AG08395 (cell line): ENCODE measurements at regions not wholly inside any gene's neighbourhood (a gene's known extent, or its start where the extent isn't known, plus 50 kb on each side); places are given as distances from the start of the nearest gene placed in this dataset.
"Not testable (repeated sequence)": the region's sequence is repeated elsewhere in the genome, so short reads cannot be mapped to it uniquely, and the experiment has no call there.

Experiments used
- DNase-seq: peaks from one replicate; pipeline ENCODE4 v3.0.0; 2012; ENCODE audit warnings: mixed read lengths, low spot score

DNA sequence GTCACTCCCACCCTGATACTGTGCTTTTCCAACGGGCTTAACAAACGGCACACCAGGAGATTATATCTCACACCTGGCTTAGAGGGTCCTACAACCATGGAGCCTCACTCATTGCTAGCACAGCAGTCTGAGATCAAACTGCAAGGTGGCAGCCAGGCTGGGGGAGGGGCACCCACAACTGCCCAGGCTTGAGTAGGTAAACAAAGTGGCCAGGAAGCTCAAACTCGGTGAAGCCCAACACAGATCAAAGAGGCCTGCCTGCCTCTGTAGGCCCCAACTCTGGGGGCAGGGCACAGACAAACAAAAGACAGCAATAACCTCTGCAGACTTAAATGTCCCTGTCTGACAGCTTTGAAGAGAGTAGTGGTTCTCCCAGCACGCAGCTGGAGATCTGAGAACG, 1022.6 kb downstream of the RAB28 start:
- DNase-seq, result not testable (repeated sequence)

DNA sequence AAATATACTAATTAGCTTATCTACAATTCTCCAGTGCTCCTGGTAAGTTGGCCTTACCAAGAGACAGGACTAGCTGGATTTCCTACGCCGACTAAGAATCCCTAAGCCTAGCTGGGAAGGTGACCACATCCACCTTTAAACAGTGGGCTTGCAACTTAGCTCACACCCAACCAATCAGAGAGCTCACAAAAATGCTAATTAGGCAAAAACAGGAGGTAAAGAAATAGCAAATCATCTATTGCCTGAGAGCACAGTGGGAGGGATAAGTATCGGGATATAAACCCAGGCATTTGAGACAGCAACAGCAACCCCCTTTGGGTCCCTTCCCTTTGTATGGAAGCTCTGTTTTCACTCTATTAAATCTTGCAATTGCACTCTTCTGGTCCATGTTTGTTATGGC, 1025.0 kb downstream of the RAB28 start:
- DNase-seq, result no peak

DNA sequence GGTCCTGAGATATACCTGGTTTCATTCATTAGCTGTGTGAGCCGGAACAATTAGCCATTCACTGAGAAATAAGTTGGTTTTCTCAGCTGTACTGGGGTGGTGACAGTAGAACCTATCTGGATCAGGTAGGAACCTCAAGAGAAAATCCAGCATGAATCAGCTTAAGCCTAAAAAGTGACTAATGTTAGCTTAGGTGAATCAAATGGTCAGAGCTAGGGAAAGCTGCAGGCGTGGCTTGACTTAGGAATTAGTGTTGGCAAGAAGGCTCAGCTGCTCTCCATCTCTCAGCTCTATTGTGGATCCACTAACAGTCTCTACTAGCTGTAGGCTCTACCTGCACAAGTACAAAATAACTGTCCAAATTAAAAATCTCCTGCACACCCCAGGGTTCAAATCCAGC, 1025.5 kb downstream of the RAB28 start:
- no peak for DNase-seq

DNA sequence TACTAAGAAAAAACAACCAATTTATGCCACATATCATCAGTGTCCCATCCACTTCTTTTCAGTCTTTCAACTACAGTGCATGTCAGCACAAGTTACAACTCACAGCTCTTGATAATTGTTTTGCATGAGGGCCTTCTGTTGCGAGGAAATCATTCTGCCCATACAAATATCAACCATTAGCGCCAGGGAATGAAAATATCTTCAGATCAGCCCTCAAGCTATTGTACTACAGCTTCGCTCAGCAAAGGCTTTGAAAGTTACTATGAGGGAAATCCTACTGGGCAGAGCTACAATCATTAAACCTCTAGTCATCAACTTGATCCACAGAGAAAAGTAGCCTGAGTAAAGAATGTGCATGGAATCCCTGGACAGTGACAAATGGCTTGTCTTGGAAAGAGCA, 1023.6 kb upstream of the HS3ST1 start:
- no peak for DNase-seq

DNA sequence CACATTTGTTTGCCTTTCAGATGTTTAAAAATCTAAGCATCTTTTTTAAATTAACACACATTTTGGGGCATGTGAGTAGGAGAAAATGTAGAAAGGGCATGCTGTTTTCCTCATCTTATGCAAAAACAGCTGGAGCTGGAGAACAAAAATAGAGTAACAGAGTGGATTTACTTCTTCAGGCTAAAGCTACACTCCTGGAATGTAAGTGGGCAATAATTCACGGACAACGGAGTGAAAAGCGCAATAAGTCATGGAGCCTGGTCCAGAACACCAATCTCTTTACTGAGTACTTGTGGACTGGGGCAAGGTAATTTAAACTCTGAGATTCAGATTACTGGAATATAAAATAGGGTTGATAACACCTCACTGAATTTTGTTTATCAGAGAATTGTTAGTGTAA, 1018.8 kb upstream of the HS3ST1 start:
- no peak for DNase-seq

DNA sequence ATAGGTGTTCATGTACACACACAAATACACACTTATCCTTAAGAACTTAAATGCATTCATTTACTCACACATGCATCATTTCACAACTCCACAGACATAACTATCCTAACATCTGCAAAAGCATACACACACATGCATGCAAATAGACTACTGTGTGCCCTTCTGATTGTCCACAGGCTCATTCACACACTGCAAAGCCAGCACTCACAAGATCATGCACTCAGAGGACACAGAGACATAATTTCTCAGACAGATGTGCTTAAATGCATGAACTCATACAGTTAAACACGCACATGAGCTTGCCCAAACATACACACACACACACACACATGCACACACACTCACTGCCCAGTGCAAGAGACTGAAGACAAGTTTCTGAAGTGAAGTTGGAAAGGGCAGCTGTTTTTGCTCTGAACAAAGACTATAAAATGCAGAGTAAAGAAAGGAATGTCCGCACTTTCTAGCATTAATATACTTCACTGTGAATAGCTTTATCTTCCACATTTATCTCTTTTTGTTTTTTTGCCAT, 1018.0 kb upstream of the HS3ST1 start:
- no peak for DNase-seq

DNA sequence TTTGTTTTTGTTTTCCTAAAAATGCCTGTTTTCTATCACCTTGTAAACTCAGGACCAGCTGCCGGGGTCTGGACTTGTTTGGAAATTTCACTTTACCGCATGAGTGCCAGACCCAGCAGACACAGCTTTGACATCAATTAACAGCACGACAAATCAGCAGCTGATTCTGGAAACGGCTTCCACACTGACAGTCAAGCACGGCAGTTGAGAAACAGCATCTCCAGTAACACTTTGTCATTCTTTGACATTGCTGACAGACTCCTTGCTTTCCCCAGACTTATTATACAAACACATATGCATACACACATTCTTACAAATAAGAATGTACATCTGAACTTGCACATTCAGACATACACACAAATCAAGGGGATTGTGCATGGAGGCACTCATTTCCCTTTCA, 1017.6 kb upstream of the HS3ST1 start:
- no peak for DNase-seq

DNA sequence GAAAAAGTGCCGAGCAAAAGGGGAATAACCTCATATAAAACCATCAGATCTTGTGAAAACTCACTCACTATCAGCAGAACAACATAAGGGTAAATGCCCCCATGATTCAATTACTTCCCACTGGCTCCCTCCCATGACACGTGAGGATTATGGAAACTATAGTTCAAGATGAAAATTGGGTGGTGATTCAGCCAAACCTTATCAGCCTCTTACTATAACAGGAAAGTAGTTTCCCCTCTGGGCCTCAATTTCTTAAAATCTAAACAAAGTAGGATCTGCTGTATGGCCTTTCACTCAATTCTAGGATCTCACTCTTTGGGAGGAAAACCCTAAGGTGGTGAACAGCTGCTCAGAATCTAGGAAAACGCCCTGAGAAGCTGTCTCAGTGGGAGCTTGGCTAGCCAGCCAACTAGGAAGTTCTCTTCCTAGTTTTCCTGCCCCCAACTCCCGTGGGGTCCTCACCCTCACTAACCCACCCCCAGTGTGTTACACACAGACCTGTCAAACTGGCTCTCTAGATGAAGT, 1017.1 kb upstream of the HS3ST1 start:
- DNase-seq, result no peak

DNA sequence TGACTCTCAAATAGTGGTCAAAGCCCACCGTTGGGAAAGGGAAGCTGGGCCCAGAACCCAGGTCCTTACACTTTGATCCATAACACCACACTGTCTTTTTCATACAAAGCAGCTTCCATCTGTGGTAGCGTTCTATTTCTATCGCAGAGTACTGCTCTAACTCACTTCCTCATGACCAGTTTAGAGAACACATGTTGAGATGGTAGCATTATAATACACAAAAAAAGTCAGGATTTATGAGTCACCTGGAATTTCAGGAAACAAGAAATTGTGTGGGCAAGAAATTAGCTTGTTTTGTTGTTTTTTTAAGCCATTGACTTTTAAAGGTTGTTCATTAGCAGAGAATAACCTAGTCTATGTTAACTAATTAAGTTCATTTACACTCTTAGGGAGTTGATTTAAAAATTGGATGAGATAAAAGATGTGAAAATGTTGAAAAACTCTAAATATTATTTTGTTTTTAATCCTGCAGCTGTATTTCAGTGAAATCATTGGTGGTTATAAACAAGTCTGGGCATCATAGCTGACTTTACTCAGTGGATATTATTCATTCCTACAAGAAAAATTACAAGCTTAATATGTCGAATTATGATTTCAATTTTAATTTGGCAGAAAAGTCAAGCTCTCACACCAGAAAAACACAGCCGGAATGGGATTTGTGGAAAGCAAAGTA, 1011.1 kb upstream of the HS3ST1 start:
- no peak for DNase-seq

DNA sequence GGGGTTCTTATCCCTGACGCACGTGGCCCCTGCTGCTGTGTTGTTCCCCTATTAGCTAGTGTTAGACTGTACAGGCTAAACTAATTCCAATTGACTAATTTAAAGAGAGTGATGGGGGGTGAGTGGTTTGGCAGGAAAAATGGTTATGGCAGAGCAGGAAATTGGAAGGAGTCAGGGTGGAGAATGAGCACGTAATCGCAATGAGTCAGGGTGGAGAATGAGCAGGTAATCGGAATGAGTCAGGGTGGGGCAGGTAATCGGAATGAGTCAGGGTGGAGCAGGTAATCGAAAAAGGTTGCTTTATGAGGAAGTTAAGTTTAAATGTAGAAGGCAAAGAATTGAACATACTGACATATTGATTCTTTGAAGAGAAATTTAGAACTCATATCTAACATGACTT, 1002.6 kb upstream of the HS3ST1 start:
- DNase-seq, result not testable (repeated sequence)

DNA sequence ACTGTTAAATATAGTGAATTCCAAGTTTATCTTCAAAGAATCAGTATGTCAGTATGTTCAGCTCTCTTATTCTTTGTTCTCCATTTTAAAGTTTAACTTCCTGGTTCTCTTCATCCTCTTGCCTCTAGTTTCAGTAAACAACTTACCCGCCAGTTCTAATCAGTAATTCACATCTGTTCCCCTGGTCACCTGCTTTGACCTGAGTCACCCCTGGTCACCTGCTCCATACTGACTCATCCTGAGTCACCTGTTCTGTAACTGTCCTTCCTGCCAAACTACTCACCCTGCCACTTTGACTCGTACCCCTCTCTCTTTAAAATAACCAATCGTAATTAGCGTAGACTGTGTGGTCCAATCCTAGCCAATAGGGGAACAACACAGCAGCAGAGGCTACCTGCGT, 992.7 kb upstream of the HS3ST1 start:
- DNase-seq, result no peak

DNA sequence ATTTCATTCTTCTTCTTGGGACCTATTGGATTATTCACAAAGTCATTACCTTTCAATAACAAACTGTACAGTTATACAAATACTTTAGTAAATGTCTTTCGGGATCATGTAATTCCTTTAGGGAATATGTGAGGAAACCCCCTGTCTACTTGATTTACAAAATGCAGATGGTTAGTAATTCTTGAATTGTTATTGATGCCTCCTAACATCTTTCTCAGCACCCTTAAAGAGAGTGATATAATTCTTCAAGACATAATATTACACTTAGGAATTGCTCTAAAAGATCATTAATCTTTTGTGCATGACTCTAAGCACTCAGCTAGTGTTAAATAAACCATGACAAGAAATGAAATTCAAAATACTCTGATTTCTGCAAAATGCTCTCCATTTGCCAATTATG, 988.1 kb upstream of the HS3ST1 start:
- no peak for DNase-seq

DNA sequence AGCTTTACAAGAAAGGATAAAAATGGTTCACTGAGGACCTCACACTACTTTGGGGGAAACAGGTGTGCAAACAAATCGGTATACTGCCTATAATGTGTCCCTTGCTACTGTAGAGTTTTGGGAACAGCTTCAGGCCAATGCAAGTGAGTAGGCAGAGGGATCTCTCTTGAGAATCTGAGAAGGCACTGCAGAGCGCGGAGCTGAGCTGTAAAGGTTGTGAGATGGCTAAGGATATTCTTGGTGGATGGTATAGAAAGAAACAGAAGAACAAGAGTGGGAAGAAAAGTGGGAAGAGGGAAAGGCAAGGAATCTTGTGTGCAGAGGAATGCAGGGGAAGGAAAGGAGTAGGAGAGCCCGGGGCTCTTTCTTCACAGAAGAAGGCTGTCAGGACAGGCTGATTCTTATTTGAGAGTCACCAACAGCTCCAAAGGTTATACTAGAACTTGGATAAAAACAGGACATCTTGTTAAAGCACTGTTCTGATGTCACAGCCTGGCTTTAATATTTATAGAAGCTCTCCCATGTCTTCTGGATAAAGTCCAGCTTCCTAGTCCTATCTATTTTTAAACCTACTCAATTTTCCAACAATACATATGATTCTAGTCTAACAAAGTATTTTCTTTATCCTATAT, 985.6 kb upstream of the HS3ST1 start:
- DNase-seq, result no peak

DNA sequence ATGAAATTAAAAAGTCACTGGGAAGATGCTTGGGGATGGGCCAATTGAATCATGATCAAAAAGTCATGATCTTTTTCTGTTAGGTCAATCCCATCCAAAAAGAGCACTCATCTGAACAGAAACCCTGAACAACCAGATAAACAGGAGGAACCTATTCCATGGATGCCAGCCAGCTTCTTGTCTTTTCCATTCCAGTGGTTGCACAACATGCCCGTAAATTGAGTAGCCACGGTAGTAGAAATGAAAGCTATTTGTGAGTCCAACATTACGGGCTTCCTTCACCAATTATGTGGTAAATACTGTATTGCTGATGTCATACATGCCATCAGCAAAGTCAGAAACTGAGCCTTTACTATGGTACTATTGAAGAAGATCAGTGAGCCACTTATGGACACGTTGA, 982.4 kb upstream of the HS3ST1 start:
- no peak for DNase-seq

DNA sequence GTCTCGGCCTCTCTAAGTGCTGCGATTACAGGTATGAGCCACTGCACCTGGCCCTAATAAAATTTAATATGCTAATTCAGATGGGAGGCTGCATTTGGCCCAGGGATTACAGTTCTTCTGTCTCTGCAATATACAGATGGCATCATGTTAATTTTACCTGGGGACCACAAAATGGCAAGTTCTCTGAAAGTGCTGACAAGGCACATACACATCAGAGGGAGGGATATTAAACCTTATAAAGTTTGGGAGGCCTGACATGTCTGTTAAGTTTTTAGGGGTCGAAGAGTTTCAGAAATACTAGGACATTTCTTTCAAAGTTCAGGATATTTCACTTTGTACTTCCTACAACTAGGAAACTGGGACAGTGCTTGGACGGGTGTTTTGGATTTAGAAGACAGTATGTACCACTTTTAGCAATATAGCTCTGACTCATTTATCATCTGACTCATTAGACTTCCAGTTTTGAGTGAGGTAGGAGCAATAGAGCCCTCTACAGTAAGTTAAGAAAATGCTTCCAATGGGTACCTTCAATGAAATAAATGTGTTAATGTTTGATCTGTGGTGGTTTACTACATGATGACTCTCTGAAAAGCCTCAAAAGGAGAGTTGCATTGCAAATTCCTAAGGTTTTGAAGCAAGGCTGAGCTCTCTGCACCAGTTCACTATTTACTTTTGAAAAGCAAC, 981.0 kb upstream of the HS3ST1 start:
- DNase-seq, result no peak

DNA sequence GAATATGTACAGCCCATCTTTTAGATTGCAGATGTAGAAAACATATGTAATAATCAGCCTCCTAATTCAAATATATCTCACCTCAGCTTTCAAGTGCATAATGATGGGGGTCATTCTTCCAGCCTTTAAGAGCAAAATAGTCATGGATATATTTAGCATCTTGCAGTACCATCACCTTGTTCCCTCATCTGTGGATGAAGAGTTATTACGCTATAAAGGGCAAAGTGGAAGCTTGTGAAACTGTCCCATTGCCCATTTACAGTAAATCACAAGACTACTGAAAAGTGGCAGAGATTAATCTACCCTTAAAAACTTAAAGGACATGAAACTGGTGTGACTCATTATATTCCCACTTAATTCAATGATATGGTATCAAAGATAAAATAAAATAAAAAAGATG, 979.7 kb upstream of the HS3ST1 start:
- DNase-seq, result no peak

DNA sequence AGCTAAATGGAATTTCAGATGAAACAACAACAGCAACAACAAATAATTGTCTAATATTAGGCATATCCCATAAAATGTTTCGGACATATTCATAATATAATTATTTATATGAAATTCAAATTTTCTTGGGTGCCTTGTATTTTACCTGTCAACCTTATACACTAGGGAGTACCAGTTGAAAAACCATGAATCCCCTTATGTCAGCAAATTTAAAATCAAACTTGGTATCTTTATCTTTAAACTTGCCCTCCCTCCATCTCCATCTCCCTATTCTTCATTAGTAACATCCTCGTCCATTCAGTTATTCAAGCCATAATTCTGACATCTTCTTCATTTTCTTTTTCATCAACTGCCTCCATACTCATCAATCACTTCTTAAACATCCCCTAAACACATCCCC, 974.5 kb upstream of the HS3ST1 start:
- no peak for DNase-seq

DNA sequence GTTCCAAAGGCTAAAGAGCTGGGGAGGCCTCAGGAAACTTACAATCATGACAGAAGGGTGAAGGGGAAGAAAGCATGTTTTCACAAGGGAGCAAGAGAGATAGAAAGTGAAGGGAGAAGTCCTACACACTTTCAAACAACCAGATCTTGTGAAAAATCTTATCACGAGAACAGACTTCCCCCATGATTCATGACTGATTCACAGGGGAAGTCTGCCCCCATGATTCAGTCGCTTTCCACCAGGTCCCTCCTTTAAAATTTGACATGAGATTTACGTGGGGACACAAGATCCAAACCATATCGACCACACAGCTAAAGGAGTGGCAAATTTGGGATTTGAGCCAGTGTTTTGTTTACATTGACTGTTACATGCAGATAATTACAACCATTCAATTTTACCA, 971.1 kb upstream of the HS3ST1 start:
- DNase-seq, result no peak

DNA sequence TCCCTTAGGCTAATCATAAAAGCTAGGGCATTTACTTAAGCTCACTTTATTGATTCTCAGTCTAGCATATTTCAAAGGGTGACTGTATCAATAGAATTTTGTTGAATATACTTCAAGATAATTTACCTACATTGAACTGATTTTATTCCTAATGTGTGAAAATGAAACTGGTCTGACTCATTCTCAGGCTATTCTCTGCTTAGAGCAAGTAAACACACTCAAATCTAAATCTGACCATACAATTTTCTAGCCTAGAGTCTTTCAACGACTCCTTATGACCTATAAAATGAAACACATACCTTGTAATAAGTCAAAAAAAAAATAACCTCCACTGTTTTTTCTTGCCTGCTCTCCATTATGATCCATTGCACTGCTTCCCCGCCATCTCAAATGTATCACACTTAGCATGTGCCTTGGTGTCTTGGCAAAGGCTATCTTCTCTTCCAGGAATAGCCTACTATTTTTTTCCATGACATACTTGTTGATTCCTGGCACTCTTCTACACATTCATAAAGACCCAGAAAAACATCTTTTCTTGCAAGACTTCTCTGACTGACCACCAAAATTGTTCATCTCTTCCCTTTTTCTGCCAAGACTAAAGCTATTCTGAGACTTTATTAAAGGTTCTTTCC, 965.1 kb upstream of the HS3ST1 start:
- DNase-seq, result no peak

DNA sequence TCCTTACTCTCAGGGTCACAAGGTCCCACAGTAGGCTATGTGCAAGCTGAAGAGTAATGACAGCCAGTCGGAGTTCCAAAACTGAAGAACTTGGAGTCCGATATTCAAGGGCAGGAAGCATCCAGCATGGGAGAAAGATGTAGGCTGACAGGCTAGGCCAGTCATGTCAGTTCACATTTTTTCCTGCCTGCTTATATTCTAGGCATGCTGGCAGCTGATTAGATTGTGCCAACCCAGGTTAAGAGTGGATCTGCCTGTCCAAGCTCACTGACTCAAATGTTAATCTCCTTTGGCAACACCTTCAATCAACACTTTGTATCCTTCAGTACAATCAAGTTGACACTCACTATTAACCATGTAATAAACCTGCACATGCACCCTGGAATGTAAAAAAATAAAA, 960.9 kb upstream of the HS3ST1 start:
- DNase-seq, result no peak

DNA sequence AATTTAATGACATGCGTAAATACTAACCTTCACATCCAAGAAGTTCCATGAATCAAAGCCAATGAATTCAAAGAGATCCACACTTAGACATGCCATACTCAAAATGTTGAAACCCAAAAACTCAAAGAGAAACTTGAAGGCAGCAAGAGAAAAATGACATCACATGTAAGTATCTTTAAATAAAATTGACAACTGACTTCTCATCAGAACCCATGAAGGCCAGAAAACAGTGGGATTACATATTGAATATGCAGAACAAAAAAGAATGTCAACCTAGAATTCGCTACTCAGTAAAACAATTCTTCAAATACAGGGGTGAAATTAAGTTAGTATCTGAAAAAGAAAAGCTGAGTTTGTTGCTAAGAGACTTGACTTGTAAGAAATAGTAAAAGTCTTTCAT, 953.9 kb upstream of the HS3ST1 start:
- no peak for DNase-seq

DNA sequence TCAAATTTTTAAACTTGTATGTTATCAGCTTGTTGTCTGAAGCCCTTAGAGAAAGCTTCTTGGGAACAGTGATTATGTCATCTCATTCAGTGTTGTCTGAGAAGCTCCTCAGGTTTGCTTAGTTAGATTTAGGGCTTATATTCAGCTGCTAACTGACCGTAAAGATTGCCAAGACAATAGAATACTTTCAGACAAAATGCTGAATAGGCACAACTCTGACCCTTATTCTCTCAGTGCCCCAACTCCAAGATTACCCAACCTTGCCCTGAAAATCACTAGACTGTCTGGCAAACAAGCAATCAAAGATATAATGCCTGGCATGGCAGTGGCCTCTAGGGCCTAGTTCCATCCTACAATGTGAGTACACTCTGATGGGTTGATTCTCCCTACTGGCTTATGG, 950.5 kb upstream of the HS3ST1 start:
- no peak for DNase-seq

DNA sequence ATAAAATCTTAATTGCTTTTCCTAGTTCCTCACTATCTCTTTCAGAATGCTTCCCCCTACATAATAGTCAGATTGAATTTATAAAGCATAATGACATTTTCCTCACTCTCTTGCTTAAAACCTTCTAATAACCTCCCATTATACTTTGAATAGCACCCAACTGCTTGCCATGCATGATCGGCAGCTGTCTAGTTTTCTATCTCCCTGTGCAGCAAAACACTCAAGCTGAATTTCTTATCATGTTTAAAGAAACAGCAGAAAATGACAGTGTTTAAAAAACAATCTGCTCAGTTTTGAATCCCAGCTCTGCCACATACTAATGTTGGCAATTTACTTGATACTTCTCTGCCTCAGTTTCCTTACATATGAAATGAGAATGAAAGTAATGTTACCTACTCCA, 947.1 kb upstream of the HS3ST1 start:
- no peak for DNase-seq
